ENCODE measurements at regions not wholly inside any gene's neighbourhood (a gene's known extent, or its start where the extent isn't known, plus 50 kb on each side); places are given as distances from the start of the nearest gene placed in this dataset.
"Not testable (repeated sequence)": the region's sequence is repeated elsewhere in the genome, so short reads cannot be mapped to it uniquely, and the experiment has no call there.

- TF ChIP-seq, protein P1, sequence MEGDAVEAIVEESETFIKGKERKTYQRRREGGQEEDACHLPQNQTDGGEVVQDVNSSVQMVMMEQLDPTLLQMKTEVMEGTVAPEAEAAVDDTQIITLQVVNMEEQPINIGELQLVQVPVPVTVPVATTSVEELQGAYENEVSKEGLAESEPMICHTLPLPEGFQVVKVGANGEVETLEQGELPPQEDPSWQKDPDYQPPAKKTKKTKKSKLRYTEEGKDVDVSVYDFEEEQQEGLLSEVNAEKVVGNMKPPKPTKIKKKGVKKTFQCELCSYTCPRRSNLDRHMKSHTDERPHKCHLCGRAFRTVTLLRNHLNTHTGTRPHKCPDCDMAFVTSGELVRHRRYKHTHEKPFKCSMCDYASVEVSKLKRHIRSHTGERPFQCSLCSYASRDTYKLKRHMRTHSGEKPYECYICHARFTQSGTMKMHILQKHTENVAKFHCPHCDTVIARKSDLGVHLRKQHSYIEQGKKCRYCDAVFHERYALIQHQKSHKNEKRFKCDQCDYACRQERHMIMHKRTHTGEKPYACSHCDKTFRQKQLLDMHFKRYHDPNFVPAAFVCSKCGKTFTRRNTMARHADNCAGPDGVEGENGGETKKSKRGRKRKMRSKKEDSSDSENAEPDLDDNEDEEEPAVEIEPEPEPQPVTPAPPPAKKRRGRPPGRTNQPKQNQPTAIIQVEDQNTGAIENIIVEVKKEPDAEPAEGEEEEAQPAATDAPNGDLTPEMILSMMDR (IDR thresholded peaks at IDR 0.05; ENCODE audit: low read depth, low read length, missing control alignments) = no peak
- DNase-seq (ENCODE audit: low read depth) = no peak
- H3K4me3 ChIP-seq (ENCODE audit: low read depth, low read length) = no peak overlapping the region
These were observed 453.1 kb upstream of the ZP4 start for GRCh38 chr1:238343852-238344251.

GRCh38 chr1:238341395-238341794 is 450.7 kb upstream of the ZP4 start:
- H3K4me3 ChIP-seq (ENCODE audit: low read depth, low read length) = no peak overlapping the region
- TF ChIP-seq, protein P1 (IDR thresholded peaks at IDR 0.05; ENCODE audit: low read depth, low read length, missing control alignments) = no peak
- DNase-seq (ENCODE audit: low read depth) = no peak

DNA sequence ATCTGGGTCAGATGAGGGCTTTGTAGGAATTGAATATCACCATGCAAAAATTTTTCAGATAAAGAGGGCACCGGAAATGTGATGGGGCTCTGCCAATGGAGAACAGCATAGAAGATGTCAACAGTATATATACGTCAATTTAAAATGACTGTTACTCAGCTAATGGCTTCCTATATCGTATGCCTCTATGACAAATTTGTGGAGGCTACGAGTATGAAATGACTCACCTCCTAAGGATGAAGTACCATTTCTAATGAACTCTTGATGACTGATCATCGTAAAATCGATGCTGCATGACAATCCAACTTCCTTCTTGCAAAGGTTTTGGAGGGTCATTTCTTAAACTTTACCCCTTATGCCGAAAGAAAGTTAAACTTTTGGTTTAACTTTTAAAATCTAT is 450.3 kb upstream of the ZP4 start:
- TF ChIP-seq, protein P1 (IDR thresholded peaks at IDR 0.05; ENCODE audit: low read depth, low read length, missing control alignments) = no peak
- DNase-seq (ENCODE audit: low read depth) = no peak
- H3K4me3 ChIP-seq (ENCODE audit: low read depth, low read length) = no peak overlapping the region

GRCh38 chr1:238336531-238336930 is 445.8 kb upstream of the ZP4 start:
- no peak overlapping the region for H3K4me3 ChIP-seq (ENCODE audit: low read depth, low read length)
- DNase-seq (ENCODE audit: low read depth) = no peak
- TF ChIP-seq, protein P1 (IDR thresholded peaks at IDR 0.05; ENCODE audit: low read depth, low read length, missing control alignments) = no peak

DNA sequence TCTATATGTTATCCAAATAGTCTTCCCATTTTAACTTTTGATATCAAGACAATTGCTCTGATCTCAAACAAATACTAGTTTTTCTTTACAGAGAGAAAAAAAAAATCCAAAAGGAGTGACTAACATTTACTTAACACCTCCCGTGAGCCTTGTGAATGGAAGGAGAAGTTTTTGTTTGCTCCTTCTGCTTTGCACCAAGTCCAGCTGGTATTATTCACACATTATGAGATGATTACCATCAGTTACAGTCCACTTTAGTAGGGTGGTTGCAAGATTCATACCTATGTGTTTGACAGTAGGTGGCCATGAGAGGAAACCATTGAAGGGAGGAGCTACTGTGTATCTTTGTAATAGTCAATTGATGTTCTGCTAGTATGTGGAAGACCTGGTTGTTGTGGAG is 443.4 kb upstream of the ZP4 start:
- no peak overlapping the region for H3K4me3 ChIP-seq (ENCODE audit: low read depth, low read length)
- no peak for DNase-seq (ENCODE audit: low read depth)
- TF ChIP-seq, protein P1 (IDR thresholded peaks at IDR 0.05; ENCODE audit: low read depth, low read length, missing control alignments) = no peak

GRCh38 chr1:238331557-238331956 is 440.8 kb upstream of the ZP4 start:
- TF ChIP-seq, protein P1 (IDR thresholded peaks at IDR 0.05; ENCODE audit: low read depth, low read length, missing control alignments) = no peak
- DNase-seq (ENCODE audit: low read depth) = no peak
- no peak overlapping the region for H3K4me3 ChIP-seq (ENCODE audit: low read depth, low read length)

- TF ChIP-seq, protein P1 (IDR thresholded peaks at IDR 0.05; ENCODE audit: low read depth, low read length, missing control alignments) = no peak
- no peak for DNase-seq (ENCODE audit: low read depth)
These were observed 438.9 kb upstream of the ZP4 start for GRCh38 chr1:238329671-238330070.

DNA sequence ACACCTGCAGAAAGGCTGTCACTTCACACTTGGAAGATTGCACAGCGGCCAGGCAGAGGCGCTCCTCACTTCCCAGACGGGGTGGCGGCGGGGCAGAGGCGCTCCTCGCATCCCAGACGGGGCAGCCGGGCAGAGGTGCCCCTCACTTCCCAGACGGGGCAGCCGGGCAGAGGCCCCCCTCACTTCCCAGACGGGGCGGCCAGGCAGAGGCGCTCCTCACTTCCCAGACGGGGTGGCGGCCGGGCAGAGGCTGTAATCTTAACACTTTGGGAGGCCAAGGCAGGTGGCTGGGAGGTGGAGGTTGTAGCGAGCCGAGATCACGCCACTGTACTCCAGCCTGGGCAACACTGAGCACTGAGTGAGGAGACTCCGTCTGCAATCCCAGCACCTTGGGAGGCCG is 436.3 kb upstream of the ZP4 start:
- not testable (repeated sequence) for H3K4me3 ChIP-seq (ENCODE audit: low read depth, low read length); DNase-seq (ENCODE audit: low read depth)

More at GRCh38 chr1:238329671-238330070, 438.9 kb upstream of the ZP4 start:
- no peak overlapping the region for H3K4me3 ChIP-seq (ENCODE audit: low read depth, low read length)

DNA sequence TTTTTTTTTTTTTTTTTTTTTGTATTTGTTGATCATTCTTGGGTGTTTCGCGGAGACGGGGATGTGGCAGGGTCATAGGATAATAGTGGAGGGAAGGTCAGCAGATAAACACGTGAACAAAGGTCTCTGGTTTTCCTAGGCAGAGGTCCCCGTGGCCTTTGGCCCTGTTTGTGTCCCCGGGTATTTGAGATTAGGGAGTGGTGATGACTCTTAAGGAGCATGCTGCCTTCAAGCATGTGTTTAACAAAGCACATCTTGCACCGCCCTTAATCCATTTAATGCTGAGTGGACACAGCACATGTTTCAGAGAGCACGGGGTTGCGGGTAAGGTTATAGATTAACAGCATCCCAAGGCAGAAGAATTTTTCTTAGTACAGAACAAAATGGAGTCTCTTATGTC is 435.8 kb upstream of the ZP4 start:
- not testable (repeated sequence) for DNase-seq (ENCODE audit: low read depth); H3K4me3 ChIP-seq (ENCODE audit: low read depth, low read length)
